H9 (cell line): ENCODE measurements at regions not wholly inside any gene's neighbourhood (a gene's known extent, or its start where the extent isn't known, plus 50 kb on each side); places are given as distances from the start of the nearest gene placed in this dataset.

Experiments used
- DNase-seq: peaks from one replicate; pipeline ENCODE4 v3.0.0-alpha.2; 2017
- H2AFZ ChIP-seq: one replicate; pipeline ENCODE4 v1.6.1; 2013; ENCODE audit warnings: mild to moderate bottlenecking, low read length, control low read depth, moderate library complexity
- H2AK5ac ChIP-seq: 2 replicates; pipeline ENCODE4 v1.6.1; 2013; ENCODE audit warnings: low read length, control low read depth, mixed read lengths; ENCODE audit not compliant: insufficient read length
- H2BK120ac ChIP-seq: one replicate; pipeline ENCODE4 v1.6.1; 2013; ENCODE audit warnings: low read depth, mild to moderate bottlenecking, low read length, control low read depth, inconsistent platforms; ENCODE audit not compliant: poor library complexity, severe bottlenecking
- H2BK12ac ChIP-seq: 2 replicates; pipeline ENCODE4 v1.6.1; 2013; ENCODE audit warnings: low read length, control low read depth, mixed read lengths, low read depth; ENCODE audit not compliant: insufficient read length
- H2BK15ac ChIP-seq: 2 replicates; pipeline ENCODE4 v1.6.1; 2013; ENCODE audit warnings: low read depth, low read length, control low read depth
- H2BK20ac ChIP-seq: one replicate; pipeline ENCODE4 v1.6.1; 2013; ENCODE audit warnings: low read depth, mild to moderate bottlenecking, low read length, control low read depth, inconsistent platforms; ENCODE audit not compliant: poor library complexity, severe bottlenecking
- H2BK5ac ChIP-seq: 2 replicates; pipeline ENCODE4 v1.6.1; 2013; ENCODE audit warnings: low read length, control low read depth, mixed read lengths; ENCODE audit not compliant: insufficient read length
- H3K14ac ChIP-seq: 2 replicates; pipeline ENCODE4 v1.6.1; 2013; ENCODE audit warnings: low read length, control low read depth; ENCODE audit not compliant: insufficient read depth
- H3K18ac ChIP-seq: 2 replicates; pipeline ENCODE4 v1.6.1; 2013; ENCODE audit warnings: low read depth, mild to moderate bottlenecking, mixed read lengths, low read length, control low read depth; ENCODE audit not compliant: insufficient read length
- H3K23ac ChIP-seq: 2 replicates; pipeline ENCODE4 v1.6.1; 2013; ENCODE audit warnings: low read length, control low read depth, mixed read lengths, low read depth; ENCODE audit not compliant: insufficient read length
- H3K23me2 ChIP-seq: 2 replicates; pipeline ENCODE4 v1.6.1; 2013; ENCODE audit warnings: low read depth, mild to moderate bottlenecking, mixed read lengths, low read length, control low read depth; ENCODE audit not compliant: insufficient read length, poor library complexity, severe bottlenecking
- H3K27ac ChIP-seq: 2 replicates; pipeline ENCODE4 v1.5.1; 2013; ENCODE audit warnings: low read length, control low read depth, mixed read lengths, low read depth; ENCODE audit not compliant: insufficient read length
- H3K27me3 ChIP-seq: 2 replicates; pipeline ENCODE4 v1.6.1; 2013; ENCODE audit warnings: low read length, control low read depth, inconsistent platforms; ENCODE audit not compliant: insufficient read depth
- H3K4ac ChIP-seq: 2 replicates; pipeline ENCODE4 v1.6.1; 2013; ENCODE audit warnings: low read depth, mild to moderate bottlenecking, control low read depth, inconsistent platforms, low read length, moderate library complexity
- H3K4me1 ChIP-seq: 2 replicates; pipeline ENCODE4 v1.6.1; 2013; ENCODE audit warnings: low read length, control low read depth, inconsistent platforms; ENCODE audit not compliant: insufficient read depth
- H3K4me2 ChIP-seq: 2 replicates; pipeline ENCODE4 v1.6.1; 2013; ENCODE audit warnings: low read length, control low read depth, mixed read lengths; ENCODE audit not compliant: insufficient read length, insufficient read depth
- H3K56ac ChIP-seq: 2 replicates; pipeline ENCODE4 v1.6.1; 2013; ENCODE audit warnings: low read depth, mild to moderate bottlenecking, mixed read lengths, low read length, control low read depth; ENCODE audit not compliant: insufficient read length
- H3K79me1 ChIP-seq: 2 replicates; pipeline ENCODE4 v1.6.1; 2013; ENCODE audit warnings: low read depth, mild to moderate bottlenecking, moderate library complexity, low read length, control low read depth, inconsistent platforms; ENCODE audit not compliant: insufficient read depth, poor library complexity, severe bottlenecking
- H3K79me2 ChIP-seq: 2 replicates; pipeline ENCODE4 v1.6.1; 2013; ENCODE audit warnings: low read length, control low read depth, inconsistent platforms; ENCODE audit not compliant: insufficient read depth
- H3K9ac ChIP-seq: 2 replicates; pipeline ENCODE4 v1.6.1; 2013; ENCODE audit warnings: low read length, control low read depth, mixed read lengths; ENCODE audit not compliant: insufficient read length; ENCODE audit errors: extremely low read depth
- H3K9me3 ChIP-seq: one replicate; pipeline ENCODE4 v1.6.1; 2013; ENCODE audit warnings: low read depth, low read length, inconsistent platforms; ENCODE audit not compliant: control insufficient read depth
- H3T11ph ChIP-seq: one replicate; pipeline ENCODE4 v1.6.1; 2013; ENCODE audit warnings: mild to moderate bottlenecking, low read length, control low read depth, inconsistent platforms
- H4K20me1 ChIP-seq: one replicate; pipeline ENCODE4 v1.6.1; 2013; ENCODE audit not compliant: control insufficient read depth, insufficient read length, insufficient read depth
- H4K5ac ChIP-seq: 2 replicates; pipeline ENCODE4 v1.6.1; 2013; ENCODE audit warnings: low read depth, mild to moderate bottlenecking, mixed read lengths, low read length, control low read depth; ENCODE audit not compliant: insufficient read length
- H4K8ac ChIP-seq: replicated peaks from 2 replicates; pipeline ENCODE4 v1.6.1; 2013; ENCODE audit warnings: low read length, control low read depth, mixed read lengths, low read depth; ENCODE audit not compliant: insufficient read length
- H4K91ac ChIP-seq: 2 replicates; pipeline ENCODE4 v1.6.1; 2013; ENCODE audit warnings: low read depth, mild to moderate bottlenecking, moderate library complexity, mixed read lengths, low read length, control low read depth; ENCODE audit not compliant: insufficient read length
- H3K27ac Mint-ChIP-seq, 3 experiments: 2 replicates in 2 of 3; 3 replicates in 1 of 3; pipeline ENCODE4 v1.8.0; 2020 to 2021; ENCODE audit warnings: mixed read lengths in 3 of 3, mild to moderate bottlenecking in 1 of 3, moderate library complexity in 1 of 3
- H3K27me3 Mint-ChIP-seq: 2 replicates; pipeline ENCODE4 v1.8.0; 2021; ENCODE audit warnings: low read depth, mild to moderate bottlenecking, moderate library complexity, mixed read lengths
- H3K36me3 Mint-ChIP-seq, 3 experiments: 2 replicates in 2 of 3; 3 replicates in 1 of 3; pipeline ENCODE4 v1.8.0; 2020 to 2021; ENCODE audit warnings: low read depth in 3 of 3, mixed read lengths in 3 of 3; ENCODE audit not compliant: insufficient read depth in 1 of 3
- H3K4me1 Mint-ChIP-seq, 2 experiments: 2 replicates each; pipeline ENCODE4 v1.8.0; 2020; ENCODE audit warnings: mixed read lengths in 2 of 2
- H3K4me3 Mint-ChIP-seq, 2 experiments: 2 replicates in 1 of 2; 3 replicates in 1 of 2; pipeline ENCODE4 v1.8.0; 2020 to 2021; ENCODE audit warnings: mild to moderate bottlenecking in 2 of 2, mixed read lengths in 2 of 2, moderate library complexity in 1 of 2
- H3K9me3 Mint-ChIP-seq, 2 experiments: 2 replicates in 1 of 2; 3 replicates in 1 of 2; pipeline ENCODE4 v1.8.0; 2020; ENCODE audit warnings: mild to moderate bottlenecking in 2 of 2, mixed read lengths in 2 of 2, moderate library complexity in 1 of 2
- CTCF ChIP-seq: fragments of 200-600 bp; sonication (generic); conservative IDR thresholded peaks from 3 replicates; pipeline ENCODE4 v1.8.0; 2021; ENCODE audit warnings: antibody characterized with exemption, mild to moderate bottlenecking
- WGBS: extraction: QIAGEN DNeasy Blood & Tissue Kit; methylation state at CpG from one replicate; pipeline ENCODE4 v1.1.7; 2013; ENCODE audit warnings: missing lambda C conversion rate, low lambda C conversion rate, mixed read lengths; ENCODE audit not compliant: insufficient read length; ENCODE audit errors: extremely low coverage; 5-methylcytosine and 5-hydroxymethylcytosine counted together

GRCh38 chr22:34886391-34886790 is 179.6 kb upstream of the ISX start:
- H3K27ac Mint-ChIP-seq = no peak overlapping the region
- Histone ChIP-seq H4K20me1 (no peaks in the 10 kb centered on the region), H3K18ac (no peak overlapping the region), H3K79me1 (no peaks in the 10 kb centered on the region), H4K5ac (no peak overlapping the region), H2AFZ (no peak overlapping the region), H3K23ac (no peak overlapping the region), H2AK5ac (no peak overlapping the region), H3K23me2 (no peaks in the 10 kb centered on the region), H3K4ac (no peak overlapping the region), H2BK15ac (no peak overlapping the region), H3K14ac (no peak overlapping the region), H2BK5ac (no peak overlapping the region), H3K4me2 (no peak overlapping the region), H3K56ac (no peak overlapping the region), H2BK12ac (no peak overlapping the region), H4K91ac (no peak overlapping the region), H2BK20ac (no peak overlapping the region), H4K8ac (no peak overlapping the region), H3K79me2 (no peaks in the 10 kb centered on the region), H3T11ph (no peak overlapping the region), H2BK120ac (no peak overlapping the region), H3K9ac (no peak overlapping the region), H3K9me3 (no peaks in the 10 kb centered on the region), H3K27ac (no peak overlapping the region), H3K4me1 (no peaks in the 10 kb centered on the region), H3K27me3 (no peaks in the 10 kb centered on the region)
- H3K27me3 Mint-ChIP-seq = peaks cover 8% of the 10 kb centered on the region
- DNase-seq = no peak
- peaks cover 10 to 22% (median 13%) of the 10 kb centered on the region in 3 experiments for H3K36me3 Mint-ChIP-seq
- no CpG with 5 or more reads among the region's 2 CpGs for WGBS
- TF ChIP-seq CTCF = no peak
- peaks cover 25 to 26% of the 10 kb centered on the region in 2 experiments for H3K9me3 Mint-ChIP-seq
- H3K4me1 Mint-ChIP-seq = no peaks in the 10 kb centered on the region
- no peak overlapping the region for H3K4me3 Mint-ChIP-seq
